HG03103 (cell line): ENCODE measurements at regions not wholly inside any gene's neighbourhood (a gene's known extent, or its start where the extent isn't known, plus 50 kb on each side); places are given as distances from the start of the nearest gene placed in this dataset.

ENCODE experiments used
- ATAC-seq: cut with Tn5 transposase; IDR thresholded peaks from one replicate; pipeline ENCODE4 v1.9.1; 2021; ENCODE audit warnings: low read depth; ENCODE audit not compliant: unreplicated experiment

DNA sequence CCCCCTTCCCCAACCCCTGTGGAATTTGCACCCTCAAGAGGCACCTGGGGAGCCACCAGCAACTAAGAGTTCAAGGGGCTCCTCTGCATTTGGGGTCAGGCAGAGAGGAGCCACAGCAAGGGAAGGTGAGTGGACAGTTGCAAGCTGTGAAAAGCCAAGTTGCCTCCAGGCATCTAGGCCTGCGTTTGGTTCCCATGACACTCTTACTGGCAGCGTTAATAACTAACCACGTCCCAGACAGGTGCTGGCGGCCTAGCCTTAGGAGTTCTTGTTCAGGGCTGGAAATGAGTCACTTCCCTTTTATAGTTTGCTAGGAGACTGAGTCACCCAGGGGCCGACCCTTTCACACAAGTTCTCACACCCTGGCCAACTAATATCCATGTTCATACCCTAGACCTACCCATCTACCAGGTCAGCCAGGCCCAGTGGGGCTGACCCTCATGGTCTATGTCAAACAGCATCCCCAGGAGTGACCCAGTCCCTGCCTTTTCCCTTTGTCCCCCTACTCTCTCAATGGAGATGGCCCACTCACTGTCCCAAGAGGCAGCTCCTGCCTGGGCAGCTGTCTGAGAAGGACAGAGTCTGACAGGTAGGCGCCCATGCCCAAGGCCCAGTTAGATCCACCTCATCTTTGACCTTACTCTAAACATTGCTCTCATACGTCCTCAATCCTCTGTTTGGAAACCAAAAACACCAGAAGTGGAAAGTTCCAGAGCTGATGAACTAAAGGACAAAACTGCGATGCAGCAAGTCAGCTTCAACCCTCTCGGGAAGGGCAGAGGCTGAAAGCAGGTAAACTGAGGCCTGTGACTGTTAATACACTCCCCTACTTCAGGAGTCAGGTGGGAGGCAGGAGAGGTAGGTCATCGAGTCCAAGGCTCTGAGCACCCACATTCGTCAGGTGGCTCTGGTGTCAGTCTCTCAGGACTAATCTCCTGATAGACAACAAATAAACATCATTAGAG is 300.6 kb downstream of the SOX9 start:
- ATAC-seq: peak; percentile 52

DNA sequence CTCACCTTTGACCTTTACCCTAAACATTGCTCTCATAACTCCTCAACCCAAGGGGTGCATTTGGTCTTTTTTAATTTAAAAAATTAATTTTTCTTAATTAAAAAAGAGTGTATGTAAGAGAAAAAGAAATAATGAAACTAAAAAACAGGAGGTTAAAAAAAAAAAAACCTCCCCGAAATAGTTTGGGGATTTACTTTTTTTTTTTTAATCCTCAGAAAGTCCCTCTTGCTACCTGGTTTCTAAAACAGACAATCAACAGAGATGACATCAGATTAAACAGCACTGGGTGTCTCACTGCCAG is 301.3 kb downstream of the SOX9 start:
- ATAC-seq: no peak

DNA sequence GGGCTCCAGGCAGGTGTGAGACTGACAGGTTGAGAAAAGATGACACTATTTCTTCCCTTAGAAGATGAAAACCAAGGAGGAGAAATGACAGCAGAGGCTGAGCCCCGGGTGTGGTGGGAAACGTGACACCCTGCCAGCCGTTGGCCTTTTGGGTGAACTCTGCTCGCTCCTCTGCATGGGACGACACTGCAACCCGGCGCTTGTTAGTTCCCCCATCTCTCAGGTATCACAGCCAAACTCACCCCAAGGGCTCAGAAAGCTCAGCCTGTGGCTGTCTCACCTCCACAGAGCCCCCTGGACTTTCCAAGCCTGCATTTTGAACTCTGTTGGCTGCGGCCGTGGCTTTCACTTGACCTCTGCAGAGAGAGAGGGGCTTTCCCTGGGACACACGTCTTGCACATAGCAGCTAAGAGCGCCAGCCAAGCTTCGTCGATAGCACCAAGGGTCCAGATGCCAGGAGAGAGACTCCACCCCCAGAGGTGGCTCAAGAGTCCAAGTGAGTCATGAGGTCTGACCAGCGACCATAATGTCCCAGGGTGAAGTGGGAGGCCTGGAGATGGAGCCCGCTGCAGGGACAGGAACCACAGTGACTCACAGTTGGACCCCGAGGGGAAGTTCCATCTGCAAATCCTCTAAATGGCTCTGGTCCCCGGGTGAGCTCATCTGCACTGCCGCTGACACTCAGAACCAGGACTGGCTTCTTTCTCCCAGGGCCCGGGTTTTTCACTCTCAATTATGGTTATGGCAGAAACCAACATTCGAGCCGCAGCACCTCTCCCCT is 301.9 kb downstream of the SOX9 start:
- peak; percentile 23 for ATAC-seq

DNA sequence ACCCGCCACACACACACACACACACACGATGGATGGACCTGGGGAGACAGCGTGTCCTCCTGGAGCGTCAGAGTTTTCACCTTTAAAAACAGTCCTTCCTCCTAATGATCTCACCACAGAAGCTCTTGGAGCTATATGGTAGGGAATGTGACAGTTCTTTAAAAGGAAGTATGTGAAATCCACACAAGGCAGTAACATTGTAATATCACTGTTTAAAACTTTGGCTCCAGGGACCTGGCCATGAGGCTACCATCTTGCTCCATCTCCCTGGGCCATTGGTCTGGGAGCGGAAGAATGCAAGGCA is 302.4 kb downstream of the SOX9 start:
- no peak for ATAC-seq

DNA sequence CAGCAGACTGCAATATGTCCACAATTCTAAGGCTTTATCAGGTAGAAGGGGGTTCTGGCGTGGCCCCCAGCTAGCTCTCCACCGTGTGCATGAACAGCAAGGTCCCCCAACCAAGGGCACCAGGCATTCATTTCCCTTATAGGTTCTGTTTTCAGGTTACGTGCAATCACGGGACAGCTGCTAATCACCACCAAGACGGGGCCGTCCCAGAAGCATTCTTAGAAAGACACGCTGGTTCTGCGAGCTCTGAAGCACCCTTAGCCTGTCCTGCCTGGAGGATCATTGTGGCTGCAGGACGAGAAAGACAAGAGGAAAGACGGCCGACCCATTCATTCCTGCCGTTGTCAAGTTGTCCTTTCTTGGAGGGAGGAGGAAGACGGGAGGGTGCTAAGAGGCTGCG is 302.9 kb downstream of the SOX9 start:
- no peak for ATAC-seq

DNA sequence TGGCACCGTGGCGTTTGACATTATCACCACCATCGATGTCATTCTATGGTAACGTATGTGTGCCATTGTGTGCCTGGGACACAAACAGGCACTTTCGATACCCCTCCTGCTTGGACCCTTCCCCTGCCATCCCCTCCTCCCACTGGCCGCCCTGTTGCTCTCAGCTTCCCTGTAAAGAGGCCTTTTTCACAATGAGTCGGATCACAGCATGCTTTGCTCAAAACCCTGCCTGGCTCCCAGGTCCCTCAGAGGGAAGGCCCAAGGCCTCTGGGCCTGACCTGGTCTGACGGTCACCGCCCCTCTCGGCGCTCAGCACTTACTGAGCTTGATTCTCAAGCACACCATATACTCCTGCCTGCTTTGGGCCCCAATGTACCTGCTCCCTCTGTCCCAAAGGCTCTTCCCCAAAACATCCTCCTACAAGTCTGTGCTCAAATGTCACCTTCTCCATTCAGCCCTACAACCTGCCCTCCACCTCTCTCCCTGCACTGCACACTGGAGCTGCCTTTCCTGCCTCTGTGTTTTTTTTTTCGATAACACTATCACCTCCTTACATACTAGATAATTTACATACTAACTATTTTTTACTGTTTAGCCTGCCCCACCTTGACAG is 303.8 kb downstream of the SOX9 start:
- no peak for ATAC-seq

DNA sequence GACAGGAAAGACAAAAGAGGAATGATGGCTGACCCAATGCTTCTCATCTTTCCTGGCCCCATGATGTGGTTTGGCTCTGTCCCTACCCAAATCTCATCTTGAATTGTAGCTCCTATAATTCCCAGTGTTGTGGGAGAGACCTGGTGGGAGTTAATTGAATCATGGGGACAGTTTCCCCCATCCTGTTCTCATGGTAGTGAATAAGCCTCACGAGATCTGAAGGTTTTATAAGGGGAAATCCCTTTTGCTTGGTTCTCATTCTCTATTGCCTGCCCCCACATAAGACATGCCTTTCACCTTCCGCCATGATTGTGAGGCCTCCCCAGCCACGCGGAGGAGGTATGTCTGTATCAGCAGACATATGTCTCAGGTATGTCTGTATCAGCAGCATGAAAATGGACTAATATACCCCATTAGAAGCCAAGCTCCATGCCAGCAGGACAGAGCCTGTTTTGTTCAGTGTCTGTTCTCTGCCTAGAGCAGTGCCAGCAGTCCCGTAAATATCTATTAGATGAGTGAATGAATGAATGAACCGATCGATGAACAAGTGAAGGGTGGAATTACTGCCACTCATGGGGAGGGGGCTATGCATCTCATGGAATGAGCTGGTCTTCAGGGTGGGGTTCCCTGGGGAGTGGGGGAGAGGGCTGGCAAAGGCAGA is 304.4 kb downstream of the SOX9 start:
- no peak for ATAC-seq

DNA sequence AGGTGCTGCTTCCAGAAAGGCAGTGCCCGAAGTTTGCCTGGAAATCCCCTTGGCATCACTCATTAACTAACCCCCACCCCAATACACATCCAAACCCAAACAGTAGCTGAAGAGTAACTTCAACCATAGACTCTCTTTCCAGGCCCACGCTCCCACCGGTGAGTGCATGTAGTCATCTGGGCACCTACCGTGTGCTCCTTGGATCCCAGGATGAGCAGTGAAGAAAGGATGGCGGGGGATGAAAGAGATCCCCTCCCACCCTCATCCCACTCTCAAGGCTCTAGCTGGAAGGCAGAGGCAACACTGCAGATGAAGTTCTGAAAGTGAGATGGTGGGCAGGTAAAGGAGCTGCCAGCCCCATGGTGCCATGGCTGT is 305.0 kb downstream of the SOX9 start:
- ATAC-seq: no peak

DNA sequence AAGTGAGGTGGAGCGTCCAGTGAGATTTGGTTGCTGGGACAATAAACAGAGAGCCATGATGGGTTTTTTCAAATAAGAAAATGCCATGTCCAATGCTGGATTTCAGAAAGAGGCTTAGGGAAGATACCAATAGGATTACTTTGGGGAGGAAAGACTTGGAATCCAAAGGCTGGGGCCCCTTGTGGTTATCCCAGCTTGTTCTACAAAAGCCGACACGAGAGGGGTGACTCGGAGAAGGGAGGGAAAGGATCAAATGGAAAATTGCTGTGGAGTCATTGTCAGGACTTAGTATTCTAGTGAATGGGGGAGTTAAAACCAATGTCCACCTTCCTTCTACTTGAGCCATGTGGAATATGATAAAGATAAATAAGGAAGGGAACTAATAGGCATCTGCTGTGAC is 305.5 kb downstream of the SOX9 start:
- no peak for ATAC-seq

DNA sequence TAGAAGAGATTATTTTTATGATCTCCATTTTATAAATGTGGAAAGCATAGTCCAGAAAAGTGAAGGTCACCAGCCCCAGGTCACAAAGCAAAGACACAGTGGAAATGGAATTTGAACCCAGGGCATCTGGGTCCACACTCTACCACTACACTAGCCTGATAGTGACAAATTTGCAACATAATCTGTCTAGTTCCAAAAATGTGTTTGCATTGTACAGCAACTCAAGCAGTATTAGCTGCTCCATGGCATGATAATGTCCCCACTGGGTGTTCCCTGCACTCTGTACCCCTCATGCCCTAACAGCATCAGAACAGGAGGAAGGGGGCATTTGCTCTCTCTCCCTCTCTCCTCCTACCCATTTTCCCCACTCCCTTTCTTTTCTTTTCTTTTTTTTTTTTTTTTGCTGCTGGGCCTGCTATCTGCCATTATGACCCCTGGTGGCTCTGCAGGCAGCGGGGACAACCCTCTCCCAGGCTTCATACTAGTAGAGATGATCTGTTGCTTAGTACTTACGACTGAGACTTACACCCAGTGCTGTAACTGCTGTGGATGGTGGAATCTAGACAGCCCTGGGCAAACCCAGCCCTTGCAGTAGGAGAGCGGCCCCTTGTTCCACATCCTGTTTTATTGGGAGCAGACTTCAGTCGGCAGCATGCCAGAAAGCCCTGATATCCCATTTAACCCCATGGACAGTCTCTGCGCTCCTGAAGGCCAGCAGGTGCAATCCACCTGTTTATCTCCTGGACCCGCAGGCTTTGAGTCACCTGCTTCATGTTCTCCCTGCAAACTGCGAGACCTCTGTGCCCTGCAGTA is 306.3 kb downstream of the SOX9 start:
- no peak for ATAC-seq

DNA sequence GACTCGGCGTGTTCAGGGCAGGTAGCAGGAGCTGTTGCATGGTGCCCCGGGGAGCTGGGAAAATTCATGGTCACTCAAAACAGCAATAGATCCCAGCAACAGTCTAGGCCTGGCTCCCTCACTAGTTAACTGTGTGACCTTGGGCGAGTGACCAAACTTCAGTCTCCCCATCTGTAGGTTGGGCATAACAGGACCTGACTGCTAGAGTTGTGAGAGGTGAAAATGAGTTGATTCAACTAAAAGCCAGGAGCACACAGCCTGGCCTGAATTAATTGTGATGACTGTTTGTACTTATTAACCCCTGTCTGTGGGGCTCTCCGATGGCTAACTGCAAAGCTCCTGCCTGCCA is 306.9 kb downstream of the SOX9 start:
- ATAC-seq: no peak

DNA sequence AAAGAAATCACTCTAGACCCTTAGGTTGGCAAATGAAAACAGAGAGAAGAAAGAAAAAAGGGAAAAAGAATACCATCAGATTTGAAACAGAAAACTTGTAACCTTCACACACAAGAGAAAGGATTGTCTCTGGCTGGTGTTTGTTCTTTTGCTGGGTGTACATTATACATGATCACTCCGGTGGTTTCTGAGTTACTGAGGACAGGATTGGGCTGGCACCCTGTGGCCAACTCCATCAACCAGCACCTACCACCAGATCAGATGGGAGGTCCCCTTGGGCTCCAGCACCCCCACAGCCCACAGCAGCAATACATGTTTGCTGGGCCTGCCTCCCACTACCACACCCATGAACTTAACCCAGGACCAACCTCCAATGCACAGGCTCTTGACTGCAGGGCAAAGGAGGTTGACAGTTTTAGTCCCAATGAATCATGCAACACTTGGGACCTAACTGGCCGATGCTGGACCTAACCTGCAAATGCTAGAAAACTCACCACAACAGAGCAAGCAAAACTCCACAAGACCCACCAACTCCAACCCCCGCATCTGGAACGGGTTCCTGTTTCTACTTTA is 308.3 kb downstream of the SOX9 start:
- no peak for ATAC-seq

DNA sequence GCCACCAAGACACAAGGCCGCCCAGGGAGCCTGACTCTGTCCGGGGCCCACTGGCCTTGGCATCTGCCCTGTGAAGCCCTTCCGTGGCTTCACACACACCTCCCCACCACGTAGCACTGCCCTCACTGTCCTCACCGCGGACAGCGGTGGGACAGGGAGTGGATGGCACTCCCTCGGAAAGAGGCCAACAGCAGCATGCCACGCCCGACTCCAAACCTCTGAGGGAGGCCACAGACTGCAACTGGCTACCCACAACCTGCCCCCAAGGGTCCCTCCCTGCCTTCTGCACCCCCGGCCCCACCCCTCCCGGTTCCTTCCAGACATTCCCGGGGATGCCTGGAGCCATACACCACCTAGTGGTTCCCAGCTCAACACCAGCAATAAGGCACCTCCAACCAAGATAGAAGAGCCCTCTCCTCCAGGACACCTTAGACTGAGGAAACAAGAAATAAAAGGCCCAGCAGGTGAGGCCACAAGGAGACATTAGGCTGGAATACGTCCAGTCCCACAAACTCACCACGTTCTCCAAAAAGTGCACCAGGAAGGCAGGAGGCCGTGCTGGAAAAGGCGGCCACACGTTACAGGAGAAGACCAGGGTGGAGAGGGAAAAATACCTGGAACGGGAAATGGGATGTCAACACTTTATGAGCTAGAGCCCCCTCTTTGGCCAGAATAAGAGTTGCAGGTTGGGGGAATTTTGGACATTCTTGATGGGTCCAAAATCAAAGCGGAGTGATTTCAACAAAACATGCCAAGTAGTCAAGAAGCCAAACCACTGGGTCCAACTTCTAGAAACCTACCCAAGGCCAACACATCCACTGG is 310.0 kb downstream of the SOX9 start:
- ATAC-seq: no peak

DNA sequence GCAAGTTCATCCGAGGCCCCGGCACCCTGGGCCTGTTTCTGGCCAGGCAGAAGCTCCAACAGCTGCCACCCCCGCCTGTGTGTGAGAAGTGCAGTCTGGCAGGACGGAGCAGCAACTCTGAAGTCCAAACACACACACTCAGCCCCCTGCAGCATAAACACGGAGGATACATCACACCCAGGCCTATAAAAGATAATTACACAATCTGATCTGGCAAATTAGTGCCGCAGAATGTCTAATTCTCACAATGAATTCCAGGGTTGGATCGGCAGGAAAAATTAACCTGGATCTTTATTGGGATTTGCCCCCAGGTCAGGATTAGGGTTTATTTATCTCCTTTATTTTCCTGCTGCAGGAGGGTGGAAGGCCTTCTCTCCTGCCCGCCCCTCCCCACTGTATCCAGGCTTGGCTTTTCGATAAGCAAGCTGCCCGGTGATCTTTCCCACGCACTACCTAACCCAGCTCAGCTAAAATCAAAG is 311.4 kb downstream of the SOX9 start:
- no peak for ATAC-seq

DNA sequence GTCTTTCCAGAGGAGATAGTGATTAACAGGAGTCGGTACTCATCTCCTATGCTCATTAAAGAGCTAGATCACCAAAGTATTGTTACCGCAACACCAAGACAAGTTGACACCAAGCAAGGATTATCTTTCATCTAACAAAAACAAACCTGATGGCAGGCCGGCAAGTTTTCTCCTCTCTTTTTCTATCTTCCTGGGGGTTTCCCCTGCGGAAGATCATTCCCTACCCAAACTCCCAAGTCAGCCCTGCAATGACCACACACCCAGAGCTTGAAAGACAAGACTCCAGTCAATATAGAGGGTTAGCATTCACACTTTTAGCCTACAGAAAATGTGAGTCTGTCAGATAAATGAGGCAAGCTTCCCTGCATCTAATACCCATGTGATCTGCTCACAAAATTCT is 312.1 kb downstream of the SOX9 start:
- no peak for ATAC-seq

DNA sequence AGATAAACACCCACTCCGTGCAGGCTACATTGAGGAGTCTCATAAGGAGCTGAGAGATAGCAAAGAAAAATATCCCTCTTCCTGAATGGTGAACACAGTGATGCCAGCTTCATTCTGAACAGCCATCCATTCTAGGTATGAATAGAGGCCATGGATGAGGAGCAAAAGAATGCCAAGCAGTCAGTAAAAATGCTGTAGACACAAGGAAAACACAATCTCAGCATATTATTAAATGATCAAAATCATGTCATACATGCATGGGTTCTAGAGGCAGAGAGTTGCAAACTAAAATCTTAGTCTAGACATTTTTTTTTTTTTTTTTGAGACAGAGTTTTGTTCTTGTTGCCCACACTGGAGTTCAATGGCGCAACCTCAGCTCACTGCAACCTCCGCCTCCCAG is 313.0 kb downstream of the SOX9 start:
- ATAC-seq: no peak

DNA sequence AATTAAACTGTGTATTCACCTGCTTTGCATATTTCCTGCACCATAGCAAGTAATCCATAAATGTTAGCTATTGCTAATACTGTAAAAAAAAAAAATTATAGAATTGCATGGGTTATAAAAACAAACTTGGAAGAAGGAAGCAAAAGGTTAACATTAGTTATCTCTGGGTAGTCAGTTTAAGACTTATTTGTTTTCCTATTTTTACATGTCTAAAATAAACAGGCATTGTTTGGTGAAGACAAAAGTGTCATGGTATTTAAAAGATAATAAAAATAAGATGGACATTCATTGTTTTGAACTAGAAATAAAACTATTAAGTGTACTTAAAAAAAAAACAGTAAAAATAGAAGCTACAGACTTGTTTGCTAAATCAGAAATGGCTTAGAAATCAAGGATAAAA is 313.8 kb downstream of the SOX9 start:
- ATAC-seq: no peak

DNA sequence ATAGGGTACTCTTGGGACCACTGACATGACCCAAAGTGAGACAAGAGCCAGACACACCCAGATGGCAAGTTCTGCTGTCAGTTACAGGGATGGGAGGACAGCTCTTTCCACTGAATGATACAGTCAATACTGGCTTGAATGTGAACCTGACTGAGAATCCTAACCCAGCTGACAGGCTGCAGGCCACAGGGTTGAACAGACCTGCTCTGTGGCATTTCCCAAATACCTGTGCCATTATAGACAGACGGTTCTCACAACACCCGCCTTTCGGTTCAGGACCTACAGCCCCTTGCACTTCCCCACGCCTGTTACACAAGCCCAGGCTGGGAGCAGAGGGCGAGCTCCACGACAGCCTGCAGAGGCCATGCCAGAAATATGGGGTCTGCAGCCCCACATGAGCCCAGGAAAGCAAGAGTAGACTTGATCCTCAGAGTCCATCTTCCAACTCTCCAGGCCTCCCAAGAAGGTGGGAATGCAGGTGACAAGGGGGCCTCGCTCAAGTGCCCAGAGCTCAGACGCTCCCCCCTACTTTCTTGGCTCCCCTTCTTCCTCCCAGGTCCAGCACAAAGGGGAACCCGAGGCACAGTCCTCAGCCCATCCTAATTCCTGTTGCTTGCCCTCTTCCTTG is 314.3 kb downstream of the SOX9 start:
- ATAC-seq: no peak

DNA sequence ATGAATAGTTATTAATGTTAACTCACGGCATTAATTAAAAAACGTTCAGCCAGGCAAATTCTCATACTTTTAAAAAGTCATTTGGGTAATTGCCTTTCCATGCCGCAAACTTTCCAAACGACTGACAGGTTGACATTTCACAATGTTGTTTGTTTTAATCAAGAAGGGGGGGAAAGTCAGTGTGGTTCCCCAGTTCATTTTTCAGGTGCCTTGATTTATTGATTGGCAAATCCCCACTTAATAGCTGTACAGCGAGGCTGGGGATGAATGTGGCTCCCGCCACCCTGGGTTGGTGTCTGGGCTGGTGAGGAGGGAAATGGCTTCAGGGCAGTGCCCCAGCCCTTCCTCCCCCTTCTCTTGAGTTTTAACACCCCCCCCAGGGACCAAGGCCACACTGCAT is 318.0 kb downstream of the SOX9 start:
- no peak for ATAC-seq
